Spleen (tissue), 11 donors: ENCODE measurements at regions not wholly inside any gene's neighbourhood (a gene's known extent, or its start where the extent isn't known, plus 50 kb on each side); places are given as distances from the start of the nearest gene placed in this dataset.

ENCODE experiments used
- DNase-seq: peaks from one replicate; pipeline ENCODE4 v3.0.0-alpha.2; 2020
- H3K27ac ChIP-seq, 8 donors: fragments of 200-600 bp; sonication (generic) in 7 of 8; 1 replicate in 4 of 8; 2 replicates in 4 of 8; pipeline versions ENCODE4 v1.5.0 to v1.8.0; 2016 to 2021; ENCODE audit warnings: inconsistent platforms in 4 of 8, mild to moderate bottlenecking in 4 of 8, moderate library complexity in 1 of 8
- H3K27me3 ChIP-seq, 7 donors: fragments of 200-600 bp; sonication (generic) in 6 of 7; replicated peaks in 1 of 7; 1 replicate in 4 of 7; 2 replicates in 3 of 7; pipeline versions ENCODE4 v1.5.0 to v1.8.0; 2016 to 2021; ENCODE audit warnings: inconsistent platforms in 3 of 7, mild to moderate bottlenecking in 1 of 7
- H3K36me3 ChIP-seq, 6 donors: fragments of 200-600 bp; sonication (generic) in 5 of 6; 1 replicate in 4 of 6; 2 replicates in 2 of 6; pipeline versions ENCODE4 v1.5.0 to v1.8.0; 2016 to 2021; ENCODE audit warnings: inconsistent platforms in 2 of 6
- H3K4me1 ChIP-seq, 6 donors: fragments of 200-600 bp; sonication (generic) in 5 of 6; 1 replicate in 3 of 6; 2 replicates in 3 of 6; pipeline versions ENCODE4 v1.5.0 to v1.8.0; 2016 to 2021; ENCODE audit warnings: inconsistent platforms in 3 of 6
- H3K4me3 ChIP-seq, 8 donors: fragments of 200-600 bp; sonication (generic) in 7 of 8; 1 replicate in 4 of 8; 2 replicates in 4 of 8; pipeline versions ENCODE4 v1.5.0 to v1.8.0; 2016 to 2021; ENCODE audit warnings: inconsistent platforms in 4 of 8, mild to moderate bottlenecking in 4 of 8, moderate library complexity in 2 of 8
- H3K9me3 ChIP-seq, 8 donors: fragments of 200-600 bp; sonication (generic) in 7 of 8; 1 replicate in 4 of 8; 2 replicates in 4 of 8; pipeline versions ENCODE4 v1.5.0 to v1.8.0; 2016 to 2021; ENCODE audit warnings: inconsistent platforms in 4 of 8
- POLR2A ChIP-seq, 3 donors: fragments of 450-650 bp; IDR thresholded peaks; one replicate each; pipeline ENCODE4 v1.5.1; 2017; ENCODE audit warnings: antibody characterized with exemption in 3 of 3, mild to moderate bottlenecking in 1 of 3
- POLR2AphosphoS5 ChIP-seq, 3 donors: sonication (generic); formaldehyde crosslinking; IDR thresholded peaks; one replicate each; pipeline ENCODE4 v1.5.1; 2017; ENCODE audit warnings: antibody characterized with exemption in 3 of 3
- WGBS, 5 donors: extraction: QIAGEN DNeasy Blood & Tissue Kit in 3 of 5; methylation state at CpG; one replicate each; pipeline versions ENCODE4 v1.1.5 to v1.1.7; 2013 to 2018; 5-methylcytosine and 5-hydroxymethylcytosine counted together
- intact Hi-C: fragments of 100-400 bp; cut with DNase I; formaldehyde crosslinking; loops from one replicate; pipeline ENCODE4 v1.15.0; 2023; ENCODE audit warnings: low total_unique reads
- TF ChIP-seq, protein P1 (sequence below), 11 experiments: fragments of 200-600 bp in 7 of 11; fragments of 450-650 bp in 4 of 11; sonication (generic) in 4 of 11; IDR thresholded peaks in 8 of 11; conservative IDR thresholded peaks in 3 of 11; 1 replicate in 7 of 11; 2 replicates in 4 of 11; pipeline versions ENCODE4 v1.4.0 to v1.8.0; 2016 to 2021; ENCODE audit warnings: antibody characterized with exemption in 11 of 11, inconsistent platforms in 4 of 11, mild to moderate bottlenecking in 1 of 11
- donor health status: healthy with polysubstance abuse.
- donor health status: DM: no; HTN: no; CAD: no; lungs with moderate emphysema.
- donor health status: DM: no; HTN: no; CAD: no.
- donor health status: Bipolar disorder and iron deficiency.
- donor health status: healthy.
- donor health status: DM: no; HTN: no; CAD: no.
- donor health status: DM: yes; HTN: yes; CAD: no.

DNA sequence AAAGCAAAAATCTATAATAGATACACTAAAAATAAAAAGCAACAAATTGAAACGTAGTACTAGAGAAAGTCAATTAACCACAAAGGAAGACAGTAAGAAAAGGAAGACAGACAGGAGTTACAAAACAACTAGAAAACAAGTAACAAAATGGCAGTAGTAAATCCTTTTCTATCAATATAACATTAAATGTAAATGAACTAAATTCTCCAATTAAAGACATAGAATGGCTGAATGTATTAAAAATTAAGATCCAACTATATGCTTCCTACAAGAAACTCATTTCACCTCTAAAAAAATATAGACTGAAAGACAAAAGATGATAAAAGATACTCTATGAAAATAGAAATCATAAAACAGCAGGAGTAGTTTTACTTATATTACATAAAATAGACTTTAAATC, 79.1 kb downstream of the CTH start:
- intact Hi-C loops, result no loop called here
- H3K36me3 ChIP-seq, result no peaks in the 10 kb centered on the region
- WGBS, 5 donors, result 69 to 88% (median 74%) methylated on average over 1 of the region's 1 CpG
- no peak for DNase-seq
- peaks cover 0 to 11% (median 6%) of the 10 kb centered on the region in 8 donors for H3K9me3 ChIP-seq
- H3K27me3 ChIP-seq, result no peaks in the 10 kb centered on the region
- no peak overlapping the region for H3K27ac ChIP-seq
- H3K4me1 ChIP-seq, result no peaks in the 10 kb centered on the region
- TF ChIP-seq, protein P1, sequence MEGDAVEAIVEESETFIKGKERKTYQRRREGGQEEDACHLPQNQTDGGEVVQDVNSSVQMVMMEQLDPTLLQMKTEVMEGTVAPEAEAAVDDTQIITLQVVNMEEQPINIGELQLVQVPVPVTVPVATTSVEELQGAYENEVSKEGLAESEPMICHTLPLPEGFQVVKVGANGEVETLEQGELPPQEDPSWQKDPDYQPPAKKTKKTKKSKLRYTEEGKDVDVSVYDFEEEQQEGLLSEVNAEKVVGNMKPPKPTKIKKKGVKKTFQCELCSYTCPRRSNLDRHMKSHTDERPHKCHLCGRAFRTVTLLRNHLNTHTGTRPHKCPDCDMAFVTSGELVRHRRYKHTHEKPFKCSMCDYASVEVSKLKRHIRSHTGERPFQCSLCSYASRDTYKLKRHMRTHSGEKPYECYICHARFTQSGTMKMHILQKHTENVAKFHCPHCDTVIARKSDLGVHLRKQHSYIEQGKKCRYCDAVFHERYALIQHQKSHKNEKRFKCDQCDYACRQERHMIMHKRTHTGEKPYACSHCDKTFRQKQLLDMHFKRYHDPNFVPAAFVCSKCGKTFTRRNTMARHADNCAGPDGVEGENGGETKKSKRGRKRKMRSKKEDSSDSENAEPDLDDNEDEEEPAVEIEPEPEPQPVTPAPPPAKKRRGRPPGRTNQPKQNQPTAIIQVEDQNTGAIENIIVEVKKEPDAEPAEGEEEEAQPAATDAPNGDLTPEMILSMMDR (IDR thresholded peaks at IDR 0.05 in 8 of 11, conservative IDR thresholded peaks at IDR 0.05 in 3 of 11), result no peak
- TF ChIP-seq POLR2A (IDR thresholded peaks at IDR 0.05) (no peak), POLR2AphosphoS5 (IDR thresholded peaks at IDR 0.05) (no peak)
- no peak overlapping the region for H3K4me3 ChIP-seq

DNA sequence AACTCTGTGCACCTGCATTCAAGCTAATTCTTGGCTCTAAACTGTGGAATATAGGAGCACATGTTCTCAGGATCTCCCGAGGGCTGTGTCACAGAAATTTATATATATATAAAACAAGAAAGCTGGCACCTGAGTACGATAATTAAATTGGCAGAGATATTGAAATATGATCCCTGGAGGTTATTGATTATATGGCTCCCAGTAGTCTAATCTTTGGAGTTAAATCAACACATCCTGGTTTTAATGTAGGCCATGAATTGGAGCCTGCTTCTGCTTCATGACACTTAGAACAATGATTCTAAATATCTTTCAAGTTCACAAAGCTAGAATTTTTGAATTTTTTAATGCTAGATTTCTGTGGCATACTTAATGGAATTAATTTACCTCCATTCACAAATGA, 84.3 kb downstream of the CTH start:
- Histone ChIP-seq H3K36me3 (no peaks in the 10 kb centered on the region), H3K4me1 (no peaks in the 10 kb centered on the region), H3K9me3 (peaks cover 0 to 4% (median under 1%) of the 10 kb centered on the region in 8 donors), H3K4me3 (no peak overlapping the region), H3K27ac (no peak overlapping the region), H3K27me3 (no peaks in the 10 kb centered on the region)
- DNase-seq, result no peak
- 83 to 94% (median 85%) methylated on average over 2 of the region's 2 CpGs for WGBS, 5 donors
- TF ChIP-seq, protein P1 (IDR thresholded peaks at IDR 0.05 in 8 of 11, conservative IDR thresholded peaks at IDR 0.05 in 3 of 11), result no peak
- TF ChIP-seq POLR2AphosphoS5 (IDR thresholded peaks at IDR 0.05), result no peak
- TF ChIP-seq POLR2A (IDR thresholded peaks at IDR 0.05), result no peak
- intact Hi-C loops, result no loop called here

DNA sequence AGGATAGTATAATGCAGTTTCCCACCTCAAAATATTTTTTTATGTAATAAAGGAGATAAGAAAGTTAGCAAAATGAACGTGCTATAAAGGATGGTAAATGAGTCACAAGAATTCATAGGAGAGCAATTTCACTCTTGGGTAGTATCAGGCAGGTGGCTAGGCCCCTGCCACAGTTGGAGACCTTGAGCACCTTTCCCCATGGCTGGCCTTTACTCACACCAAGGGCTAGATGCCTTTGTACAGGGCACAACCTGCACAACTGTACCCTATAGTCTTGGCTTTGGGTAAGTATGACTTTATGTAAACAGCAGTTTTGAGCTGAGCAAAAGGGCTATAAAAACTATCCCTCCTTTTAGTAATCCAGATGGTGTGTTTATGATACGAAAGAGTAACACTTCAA, 85.1 kb downstream of the CTH start:
- Histone ChIP-seq H3K9me3 (no peaks in the 10 kb centered on the region), H3K36me3 (no peaks in the 10 kb centered on the region), H3K4me3 (no peak overlapping the region), H3K27me3 (no peaks in the 10 kb centered on the region), H3K4me1 (no peaks in the 10 kb centered on the region), H3K27ac (no peak overlapping the region)
- intact Hi-C loops, result no loop called here
- no peak for DNase-seq
- 72 to 87% (median 77%) methylated on average over 2 of the region's 2 CpGs for WGBS, 5 donors
- TF ChIP-seq POLR2A (IDR thresholded peaks at IDR 0.05), result no peak

DNA sequence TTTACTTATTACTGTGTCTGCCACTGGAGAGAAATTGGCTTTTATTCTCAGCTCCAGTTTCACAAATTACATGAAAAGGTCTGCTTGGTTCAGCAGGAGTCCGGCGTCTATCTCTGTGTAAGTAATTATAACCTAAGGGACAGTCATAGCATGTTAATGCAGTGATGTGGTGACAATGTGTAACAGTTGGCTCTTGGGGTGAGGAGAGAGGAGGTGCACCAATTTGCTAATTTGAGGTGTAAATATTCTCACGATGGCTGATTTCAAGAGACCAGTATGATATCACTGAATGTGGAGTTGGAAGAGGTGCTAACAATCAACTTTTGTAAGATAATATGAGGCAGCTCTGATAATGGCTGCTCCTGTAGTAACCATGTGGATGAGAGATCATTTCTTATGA, 86.1 kb downstream of the CTH start:
- TF ChIP-seq POLR2AphosphoS5 (IDR thresholded peaks at IDR 0.05) (no peak), POLR2A (IDR thresholded peaks at IDR 0.05) (no peak)
- TF ChIP-seq, protein P1 (IDR thresholded peaks at IDR 0.05 in 8 of 11, conservative IDR thresholded peaks at IDR 0.05 in 3 of 11), result no peak
- intact Hi-C loops, result no loop called here
- 78 to 85% (median 81%) methylated on average over 3 of the region's 3 CpGs for WGBS, 5 donors
- H3K4me1 ChIP-seq, result no peaks in the 10 kb centered on the region
- H3K27me3 ChIP-seq, result no peaks in the 10 kb centered on the region
- H3K27ac ChIP-seq, result no peak overlapping the region
- H3K9me3 ChIP-seq, result no peaks in the 10 kb centered on the region
- no peaks in the 10 kb centered on the region for H3K36me3 ChIP-seq
- no peak overlapping the region for H3K4me3 ChIP-seq
- DNase-seq, result no peak

DNA sequence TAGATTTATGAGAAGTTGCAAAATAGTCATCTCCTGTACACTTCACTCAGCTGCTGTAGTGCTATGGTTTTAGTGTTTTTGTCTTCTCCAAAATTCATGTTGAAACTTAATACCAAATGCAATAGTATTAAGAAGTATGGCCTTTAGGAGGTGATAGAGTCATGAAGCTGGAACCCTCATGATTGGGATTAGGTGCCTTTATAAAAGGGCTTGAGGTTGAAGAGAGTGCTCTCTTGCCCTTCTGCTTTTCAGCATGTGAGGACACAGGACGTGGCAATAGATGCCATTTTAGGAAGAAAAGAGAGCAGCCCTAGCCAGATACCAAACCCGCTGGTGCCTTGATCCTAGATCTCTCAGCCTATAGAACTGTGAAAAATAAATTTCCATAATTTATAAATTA, 87.6 kb downstream of the CTH start:
- 21 to 36% (median 26%) methylated on average over 2 of the region's 2 CpGs for WGBS, 5 donors
- no peak for TF ChIP-seq POLR2A (IDR thresholded peaks at IDR 0.05)
- no peak for TF ChIP-seq POLR2AphosphoS5 (IDR thresholded peaks at IDR 0.05)
- TF ChIP-seq, protein P1 (IDR thresholded peaks at IDR 0.05 in 8 of 11, conservative IDR thresholded peaks at IDR 0.05 in 3 of 11), result no peak
- H3K27me3 ChIP-seq, result peaks cover 0 to under 1% (median 0%) of the 10 kb centered on the region in 7 donors
- no peak for DNase-seq
- H3K4me1 ChIP-seq, result no peaks in the 10 kb centered on the region
- H3K27ac ChIP-seq, result no peak overlapping the region
- intact Hi-C loops, result no loop called here
- no peaks in the 10 kb centered on the region for H3K9me3 ChIP-seq
- H3K36me3 ChIP-seq, result no peaks in the 10 kb centered on the region
- H3K4me3 ChIP-seq, result no peak overlapping the region
